A549 (cell line): ENCODE measurements at regions not wholly inside any gene's neighbourhood (a gene's known extent, or its start where the extent isn't known, plus 50 kb on each side); places are given as distances from the start of the nearest gene placed in this dataset.

ENCODE experiments used
- CHD2 ChIP-seq: fragments of 150-350 bp; IDR thresholded peaks from 2 replicates; pipeline ENCODE4 v1.6.1; 2014; ENCODE audit warnings: low read length; ENCODE audit not compliant: partially characterized antibody
- EP300 ChIP-seq, 2 experiments: fragments of >200 bp; sonication (Bioruptor Twin); formaldehyde crosslinking; IDR thresholded peaks; 2 replicates in 1 of 2; 3 replicates in 1 of 2; pipeline ENCODE4 v1.6.1; 2016 to 2017
- HOXA7 ChIP-seq: fragments of 250-450 bp; sonication (Bioruptor Pico); IDR thresholded peaks from 2 replicates; pipeline ENCODE4 v1.5.0; 2020; ENCODE audit warnings: mild to moderate bottlenecking, moderate library complexity
- NFE2L2 ChIP-seq: fragments of 150-350 bp; conservative IDR thresholded peaks from 2 replicates; pipeline ENCODE4 v1.6.1; 2014; ENCODE audit warnings: low read length
- POLR2A ChIP-seq: IDR thresholded peaks from 2 replicates; pipeline ENCODE4 v1.6.1; 2012; ENCODE audit warnings: mild to moderate bottlenecking, low read length
- RAD21 ChIP-seq, 2 experiments: fragments of >200 bp in 1 of 2; sonication (Bioruptor Twin) in 1 of 2; formaldehyde crosslinking in 1 of 2; IDR thresholded peaks in 1 of 2; conservative IDR thresholded peaks in 1 of 2; 2 replicates in 1 of 2; 3 replicates in 1 of 2; pipeline ENCODE4 v1.6.1; 2012 to 2018; ENCODE audit warnings: inconsistent platforms in 1 of 2
- RCOR1 ChIP-seq: fragments of 150-350 bp; IDR thresholded peaks from 2 replicates; pipeline ENCODE4 v1.6.1; 2014; ENCODE audit warnings: antibody characterized with exemption, low read length, low read depth
- RNF2 ChIP-seq: fragments of 200-600 bp; sonication (generic); IDR thresholded peaks from 2 replicates; pipeline ENCODE4 v1.6.1; 2016; ENCODE audit warnings: low read depth, mild to moderate bottlenecking, antibody characterized with exemption, moderate library complexity, borderline replicate concordance
- ZFP36 ChIP-seq: fragments of 450-650 bp; IDR thresholded peaks from 2 replicates; pipeline ENCODE4 v1.6.1; 2014; ENCODE audit warnings: borderline replicate concordance; ENCODE audit not compliant: partially characterized antibody
- ZSCAN20 ChIP-seq: fragments of 250-450 bp; sonication (Bioruptor Pico); IDR thresholded peaks from 2 replicates; pipeline ENCODE4 v1.8.0; 2022; ENCODE audit warnings: mild to moderate bottlenecking, moderate library complexity
- TF ChIP-seq, protein P1 (sequence below): fragments of >200 bp; sonication (Bioruptor Twin); formaldehyde crosslinking; IDR thresholded peaks from 3 replicates; pipeline ENCODE4 v1.5.1; 2016
- TF ChIP-seq, protein P2 (sequence below): fragments of 450-650 bp; IDR thresholded peaks from 2 replicates; pipeline ENCODE4 v1.6.1; 2014; ENCODE audit warnings: antibody characterized with exemption

GRCh38 chr13:99677116-99677951, 176.1 kb downstream of the TM9SF2 start:
- TF ChIP-seq, protein P1, sequence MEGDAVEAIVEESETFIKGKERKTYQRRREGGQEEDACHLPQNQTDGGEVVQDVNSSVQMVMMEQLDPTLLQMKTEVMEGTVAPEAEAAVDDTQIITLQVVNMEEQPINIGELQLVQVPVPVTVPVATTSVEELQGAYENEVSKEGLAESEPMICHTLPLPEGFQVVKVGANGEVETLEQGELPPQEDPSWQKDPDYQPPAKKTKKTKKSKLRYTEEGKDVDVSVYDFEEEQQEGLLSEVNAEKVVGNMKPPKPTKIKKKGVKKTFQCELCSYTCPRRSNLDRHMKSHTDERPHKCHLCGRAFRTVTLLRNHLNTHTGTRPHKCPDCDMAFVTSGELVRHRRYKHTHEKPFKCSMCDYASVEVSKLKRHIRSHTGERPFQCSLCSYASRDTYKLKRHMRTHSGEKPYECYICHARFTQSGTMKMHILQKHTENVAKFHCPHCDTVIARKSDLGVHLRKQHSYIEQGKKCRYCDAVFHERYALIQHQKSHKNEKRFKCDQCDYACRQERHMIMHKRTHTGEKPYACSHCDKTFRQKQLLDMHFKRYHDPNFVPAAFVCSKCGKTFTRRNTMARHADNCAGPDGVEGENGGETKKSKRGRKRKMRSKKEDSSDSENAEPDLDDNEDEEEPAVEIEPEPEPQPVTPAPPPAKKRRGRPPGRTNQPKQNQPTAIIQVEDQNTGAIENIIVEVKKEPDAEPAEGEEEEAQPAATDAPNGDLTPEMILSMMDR: no peak
- no peak for TF ChIP-seq RAD21 (conservative IDR thresholded peaks at IDR 0.05 in 1 of 2, IDR thresholded peaks at IDR 0.05 in 1 of 2)
- no peak for TF ChIP-seq EP300 (IDR thresholded peaks at IDR 0.05)
- TF ChIP-seq POLR2A: no peak
- TF ChIP-seq HOXA7 (CRISPR knock-in tag): no peak
- no peak for TF ChIP-seq NFE2L2
- TF ChIP-seq ZSCAN20 (CRISPR knock-in tag): no peak
- TF ChIP-seq RCOR1: no peak
- TF ChIP-seq RNF2: no peak
- TF ChIP-seq, protein P2, sequence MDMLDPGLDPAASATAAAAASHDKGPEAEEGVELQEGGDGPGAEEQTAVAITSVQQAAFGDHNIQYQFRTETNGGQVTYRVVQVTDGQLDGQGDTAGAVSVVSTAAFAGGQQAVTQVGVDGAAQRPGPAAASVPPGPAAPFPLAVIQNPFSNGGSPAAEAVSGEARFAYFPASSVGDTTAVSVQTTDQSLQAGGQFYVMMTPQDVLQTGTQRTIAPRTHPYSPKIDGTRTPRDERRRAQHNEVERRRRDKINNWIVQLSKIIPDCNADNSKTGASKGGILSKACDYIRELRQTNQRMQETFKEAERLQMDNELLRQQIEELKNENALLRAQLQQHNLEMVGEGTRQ: no peak
- TF ChIP-seq CHD2: no peak
- no peak for TF ChIP-seq ZFP36
